ENCODE measurements at regions not wholly inside any gene's neighbourhood (a gene's known extent, or its start where the extent isn't known, plus 50 kb on each side); places are given as distances from the start of the nearest gene placed in this dataset.

DNA sequence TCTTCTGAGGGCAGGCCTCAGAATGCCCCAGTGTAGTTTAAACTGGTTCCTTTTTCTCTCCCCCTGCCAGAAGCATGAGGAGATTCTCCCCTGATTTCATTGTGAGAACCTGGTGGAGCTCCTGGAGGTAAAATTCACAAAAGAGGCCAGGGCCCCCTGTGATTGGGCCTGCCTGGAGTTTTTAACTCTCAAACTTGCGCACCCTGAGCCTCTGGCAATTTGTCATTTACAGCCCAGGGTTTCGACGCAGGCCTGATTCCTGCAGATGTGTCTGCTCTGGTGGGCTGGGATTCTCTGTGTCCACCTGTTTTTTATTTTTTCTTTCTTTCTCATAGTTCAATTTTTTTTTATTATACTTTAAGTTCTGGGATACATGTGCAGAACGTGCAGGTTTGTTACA lies 157.9 kb downstream of the ASB1 start:
- no peak for DNase-seq

DNA sequence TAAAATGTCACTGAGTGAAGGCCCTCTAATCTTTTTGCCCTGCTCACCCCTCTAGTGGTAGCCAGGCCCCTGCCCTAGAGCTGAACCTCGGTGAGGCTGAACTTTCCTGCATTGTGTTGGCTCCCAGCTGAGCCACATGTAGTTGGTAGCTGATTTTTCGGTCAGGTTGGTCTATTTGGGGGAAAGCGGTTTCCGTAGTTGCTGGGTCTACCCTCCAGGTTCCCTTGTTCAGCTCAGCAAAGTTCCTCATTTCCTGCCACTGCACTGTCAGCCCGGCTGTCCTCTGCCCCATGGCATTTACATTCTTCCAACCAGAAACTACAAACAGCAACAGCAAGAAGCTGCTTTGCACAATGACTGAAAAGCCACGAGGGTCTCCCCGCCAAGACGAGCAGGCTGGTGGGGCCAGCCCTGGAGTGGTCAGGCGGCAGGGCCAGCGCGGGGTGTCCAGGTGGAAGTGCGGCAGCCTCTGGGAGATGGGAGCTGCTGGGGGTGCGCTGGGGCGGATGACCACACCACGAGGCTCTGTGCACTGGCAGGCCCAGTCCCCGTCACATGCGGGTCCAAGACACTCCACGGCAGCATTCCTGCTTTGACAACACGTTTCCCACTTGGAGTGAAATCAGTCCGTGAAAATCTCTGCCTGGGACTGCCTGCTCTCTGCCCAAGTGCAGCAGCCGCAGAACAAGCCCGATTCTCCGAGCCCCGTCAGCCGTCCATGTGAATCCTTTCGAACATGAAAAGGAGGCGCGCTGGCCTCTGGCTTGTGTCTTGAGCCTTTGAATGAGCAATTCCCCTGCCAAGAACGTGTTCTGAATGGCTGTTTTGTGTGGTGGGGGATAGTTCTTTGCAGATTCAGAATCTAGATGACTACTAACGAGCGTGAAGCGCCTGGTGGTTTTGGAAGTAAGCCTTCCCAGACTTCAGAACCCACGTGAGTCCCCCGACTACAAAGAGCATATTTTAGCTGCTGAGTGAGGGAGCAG lies 159.4 kb downstream of the ASB1 start:
- DNase-seq: no peak

DNA sequence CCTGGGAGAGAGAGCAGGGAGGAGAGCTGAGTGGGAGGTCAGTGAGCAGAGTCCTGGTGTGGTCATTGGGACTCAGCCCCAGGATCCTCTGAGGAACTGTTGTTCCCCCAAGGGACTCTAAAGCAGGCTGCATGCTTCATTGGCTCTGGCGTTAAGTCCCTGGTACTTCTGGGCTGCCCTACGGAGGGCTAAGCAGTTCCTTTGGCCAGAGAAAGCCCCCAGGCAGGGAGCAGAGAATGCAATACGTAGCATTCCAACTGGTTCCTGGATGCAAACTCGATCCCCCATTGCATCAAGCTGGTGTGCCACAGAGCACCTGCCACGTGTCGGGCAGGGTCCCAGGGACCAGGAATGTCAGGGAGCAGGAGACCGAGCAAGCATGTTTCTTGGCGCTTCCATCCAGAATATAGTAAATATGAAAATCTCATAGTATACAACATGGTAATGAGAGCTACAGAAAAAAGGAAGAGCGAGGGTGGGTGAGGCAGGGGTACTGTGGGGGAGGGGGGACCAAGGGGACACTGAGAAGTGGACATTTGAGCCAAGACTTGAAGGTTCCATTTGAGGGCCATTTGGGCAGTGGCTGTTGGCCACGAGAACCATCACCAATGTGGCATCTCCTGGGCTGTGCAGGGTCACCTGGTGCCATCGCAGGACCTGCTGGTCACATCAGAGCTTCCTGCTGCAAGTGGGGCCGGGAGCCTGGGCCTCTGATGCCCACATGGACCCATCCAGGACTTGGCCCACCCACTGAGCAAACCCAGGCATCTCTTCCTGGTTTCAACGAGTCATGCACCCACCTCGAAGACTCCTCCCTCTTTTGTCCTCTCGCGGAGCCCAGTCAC lies 160.4 kb downstream of the ASB1 start:
- DNase-seq: no peak

DNA sequence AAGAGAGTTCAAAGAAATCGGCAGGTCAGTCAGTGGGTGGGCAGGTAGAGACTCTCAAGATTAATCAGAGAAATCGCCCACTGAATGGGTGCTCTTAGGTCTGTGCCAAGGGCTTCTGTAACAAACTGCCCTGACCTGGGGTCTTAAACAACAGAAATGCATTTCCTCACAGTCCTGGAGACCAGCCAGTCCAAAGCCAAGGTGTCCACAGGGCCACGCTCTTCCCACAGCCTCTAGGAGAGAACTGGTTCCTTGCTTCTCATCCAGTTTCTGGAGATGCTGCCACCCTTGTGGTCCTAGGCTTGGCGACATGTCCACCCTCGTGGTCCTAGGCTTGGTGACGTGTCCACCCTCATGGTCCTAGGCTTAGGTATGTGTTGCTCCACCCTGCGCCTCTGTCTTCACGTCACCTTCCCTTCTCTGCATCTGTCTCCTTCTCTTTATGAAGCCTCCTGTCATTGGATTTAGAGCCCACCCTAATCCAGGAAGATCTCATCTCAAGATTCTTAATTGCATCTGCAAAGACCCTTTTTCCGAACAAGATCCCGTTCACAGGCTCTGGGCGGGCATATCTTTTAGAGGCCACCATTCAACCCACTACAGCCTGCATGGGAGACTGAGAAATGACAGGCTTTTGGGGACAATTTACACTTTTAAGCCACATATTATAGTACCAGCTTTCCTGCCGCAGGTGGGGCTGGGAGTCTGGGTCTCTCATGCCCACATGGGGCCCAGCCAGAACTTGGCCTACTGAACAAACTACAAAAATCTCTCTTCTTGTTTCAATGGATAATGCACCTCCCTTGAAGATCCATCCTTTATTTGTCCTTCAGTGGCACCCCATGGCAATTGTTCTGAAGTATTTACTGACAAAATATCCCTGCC lies 161.3 kb downstream of the ASB1 start:
- no peak for DNase-seq

DNA sequence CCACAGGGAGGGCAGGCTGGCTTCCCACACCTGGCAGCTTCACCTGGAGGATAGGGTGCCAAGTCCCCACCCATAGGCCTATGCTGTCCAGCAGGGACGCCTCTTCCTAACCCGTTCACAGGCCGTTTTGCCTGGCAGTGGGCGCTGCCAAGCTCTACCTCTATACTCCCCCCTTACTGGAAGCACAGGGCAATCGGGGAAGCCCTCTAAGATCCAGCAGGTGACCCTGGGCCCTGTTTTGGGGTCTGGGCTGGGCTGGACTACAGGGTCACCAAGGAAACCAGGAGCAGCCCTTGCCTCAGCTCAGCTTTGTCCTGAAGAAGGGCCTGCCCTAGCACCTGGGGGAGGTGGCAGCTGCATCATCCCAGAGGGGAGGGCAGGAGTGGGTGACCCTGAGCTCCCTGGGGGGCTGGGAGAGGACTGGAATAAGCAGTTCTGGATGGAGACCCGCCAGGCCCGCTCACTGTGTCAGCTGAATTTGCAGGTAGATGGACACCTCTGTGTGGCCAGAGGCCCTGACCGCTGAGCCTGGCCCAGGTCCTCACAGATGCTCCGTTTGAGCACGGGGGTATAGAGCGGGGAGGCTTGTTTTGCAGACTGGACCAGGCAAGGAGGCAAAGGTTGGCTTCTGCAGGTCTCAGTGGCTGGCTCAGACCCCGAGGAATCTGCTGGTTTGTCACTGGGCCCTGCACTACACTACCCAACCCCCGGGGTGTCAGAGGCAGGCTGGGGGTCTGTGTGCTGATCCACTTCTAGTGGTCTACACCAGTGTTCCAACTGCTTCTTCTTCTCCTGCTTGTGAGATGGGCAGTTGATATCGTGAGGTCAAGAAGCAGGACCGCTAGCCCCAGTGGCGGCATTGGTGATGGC lies 163.1 kb downstream of the ASB1 start:
- DNase-seq: no peak

DNA sequence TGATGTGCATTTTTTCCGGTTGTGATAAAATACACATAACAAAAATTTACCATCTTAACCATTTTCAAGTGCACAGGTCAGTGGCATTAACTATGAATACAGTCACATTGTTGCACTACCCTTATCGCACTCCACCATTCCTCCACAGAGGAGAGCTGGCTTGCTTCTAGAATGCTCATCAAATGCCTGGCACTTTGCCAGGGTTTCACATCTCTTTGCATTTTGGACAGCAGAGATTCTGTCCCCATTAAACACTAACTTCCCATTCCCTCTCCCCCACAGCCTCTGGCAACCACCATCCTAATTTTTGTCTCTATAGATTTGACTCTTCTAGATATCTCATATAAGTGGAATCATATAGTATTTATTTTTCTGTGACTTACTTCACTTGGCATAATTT lies 165.0 kb downstream of the ASB1 start:
- no peak for DNase-seq

DNA sequence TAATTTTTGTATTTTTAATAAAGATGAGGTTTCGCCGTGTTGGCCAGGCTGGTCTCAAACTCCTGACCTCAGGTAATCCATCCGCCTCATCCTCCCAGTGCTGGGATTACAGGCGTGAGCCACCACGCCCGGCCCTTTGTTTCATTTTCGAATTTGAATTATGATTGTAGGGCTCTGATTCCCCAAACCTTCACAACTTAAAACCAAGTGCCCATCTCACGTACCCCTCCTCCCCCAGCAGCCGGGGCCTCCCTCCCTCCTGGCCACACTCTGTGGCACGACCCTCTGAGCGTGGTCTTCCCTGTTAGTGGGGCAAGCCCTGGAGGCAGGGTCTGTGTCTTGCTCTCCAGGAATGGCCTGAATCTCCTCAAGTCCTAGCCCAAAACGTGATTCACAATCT lies 166.5 kb downstream of the ASB1 start:
- no peak for DNase-seq

DNA sequence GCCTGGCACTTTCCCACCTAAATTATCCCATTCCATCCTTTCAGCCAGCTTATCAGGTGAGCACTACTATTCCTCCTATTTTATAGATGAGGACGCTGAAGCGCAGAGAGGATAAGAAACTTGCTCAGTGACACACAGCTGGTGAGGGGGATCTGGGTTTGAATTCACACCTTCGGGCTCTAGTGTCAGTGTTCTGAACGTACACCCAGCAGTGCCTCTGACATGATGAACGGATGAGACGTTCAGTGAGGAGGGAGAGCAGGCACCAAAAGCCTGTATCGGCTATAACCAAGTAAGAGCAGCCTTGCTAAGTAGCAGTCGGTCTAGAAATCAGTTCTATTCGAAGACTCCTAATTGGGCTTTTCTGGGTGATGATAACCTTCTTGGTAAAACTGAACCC lies 167.0 kb downstream of the ASB1 start:
- no peak for DNase-seq

DNA sequence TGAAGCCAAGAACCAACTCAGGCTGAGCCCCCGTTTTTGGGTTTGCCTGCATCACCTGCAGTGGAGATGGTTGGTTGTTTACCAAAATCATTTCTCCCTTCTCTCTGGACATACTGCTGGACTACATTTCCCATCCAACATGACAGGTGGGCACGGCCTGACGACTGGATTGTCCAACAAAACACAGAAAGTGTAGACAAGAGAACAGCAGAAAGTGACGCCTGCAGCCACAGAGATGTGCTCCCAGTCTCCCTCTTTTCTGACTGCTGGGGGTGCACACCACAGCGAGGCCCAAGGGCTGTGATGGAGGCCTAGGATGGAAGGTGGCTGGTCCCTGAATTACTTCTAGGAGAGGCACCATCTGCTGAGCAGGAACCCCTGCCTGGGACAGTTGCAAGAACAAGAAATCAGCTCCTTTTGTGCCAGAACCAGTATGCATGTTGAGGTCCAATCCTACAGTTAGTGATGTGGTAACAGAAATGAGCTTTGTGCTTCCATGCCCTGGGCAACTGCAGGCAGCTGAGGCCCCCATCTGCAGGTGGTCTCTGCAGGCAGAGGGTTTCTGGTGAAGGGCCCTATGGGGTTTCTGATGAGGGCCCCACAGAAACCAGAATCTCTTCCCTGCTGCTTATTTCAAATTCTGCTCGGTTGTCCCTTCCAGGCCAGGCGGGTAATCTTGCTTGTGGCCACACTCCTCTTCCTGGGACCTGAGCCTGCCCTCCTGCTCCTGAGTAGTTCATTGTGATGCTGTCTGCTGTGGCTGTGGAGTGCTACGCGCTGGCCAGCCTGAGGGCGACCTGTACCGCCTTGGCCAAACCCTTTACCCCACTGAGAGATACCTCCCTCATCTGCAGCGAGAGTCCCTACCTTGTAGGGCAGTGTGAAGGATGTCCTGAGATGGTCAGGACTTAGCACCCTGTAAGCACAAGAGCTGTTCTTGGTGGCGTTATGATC lies 168.3 kb downstream of the ASB1 start:
- no peak for DNase-seq

DNA sequence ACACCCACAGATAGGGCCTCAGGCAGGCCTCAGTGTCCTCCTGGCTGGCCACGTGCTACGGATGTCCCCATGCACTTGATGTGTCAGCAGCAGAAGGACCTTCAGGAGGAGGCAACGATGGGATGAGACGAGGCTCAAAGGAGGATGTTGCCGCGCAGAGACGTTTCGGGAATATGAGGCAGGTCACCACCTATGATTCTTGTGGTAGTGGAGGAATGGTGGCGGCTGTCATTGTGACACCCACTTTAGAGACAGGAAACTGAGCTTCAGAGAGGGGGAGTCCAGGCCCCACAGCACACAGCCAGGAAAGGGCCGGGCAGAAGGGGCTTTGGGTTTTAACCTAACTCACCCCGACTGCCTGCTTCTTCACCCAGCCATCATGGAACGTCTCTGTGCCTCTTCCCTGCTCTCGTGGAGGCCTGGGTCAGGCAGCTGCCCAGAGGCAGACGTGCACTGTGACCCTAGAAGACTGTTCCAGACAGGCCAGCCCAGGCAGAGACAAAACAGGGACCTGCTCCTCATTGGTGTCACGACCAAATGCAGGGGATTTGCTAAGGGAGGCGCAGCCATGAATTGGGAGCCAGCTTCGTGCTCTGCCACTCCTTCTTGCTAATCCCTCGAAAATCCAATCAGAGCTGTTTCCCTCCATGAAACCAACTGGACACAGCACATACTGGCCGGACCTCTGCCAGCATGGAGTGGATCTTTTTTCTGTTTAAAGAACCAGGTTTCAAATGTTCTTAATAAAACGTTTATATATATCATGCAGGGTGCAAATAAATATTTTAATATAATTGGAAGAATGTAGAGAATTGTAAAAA lies 169.2 kb downstream of the ASB1 start:
- DNase-seq: no peak

DNA sequence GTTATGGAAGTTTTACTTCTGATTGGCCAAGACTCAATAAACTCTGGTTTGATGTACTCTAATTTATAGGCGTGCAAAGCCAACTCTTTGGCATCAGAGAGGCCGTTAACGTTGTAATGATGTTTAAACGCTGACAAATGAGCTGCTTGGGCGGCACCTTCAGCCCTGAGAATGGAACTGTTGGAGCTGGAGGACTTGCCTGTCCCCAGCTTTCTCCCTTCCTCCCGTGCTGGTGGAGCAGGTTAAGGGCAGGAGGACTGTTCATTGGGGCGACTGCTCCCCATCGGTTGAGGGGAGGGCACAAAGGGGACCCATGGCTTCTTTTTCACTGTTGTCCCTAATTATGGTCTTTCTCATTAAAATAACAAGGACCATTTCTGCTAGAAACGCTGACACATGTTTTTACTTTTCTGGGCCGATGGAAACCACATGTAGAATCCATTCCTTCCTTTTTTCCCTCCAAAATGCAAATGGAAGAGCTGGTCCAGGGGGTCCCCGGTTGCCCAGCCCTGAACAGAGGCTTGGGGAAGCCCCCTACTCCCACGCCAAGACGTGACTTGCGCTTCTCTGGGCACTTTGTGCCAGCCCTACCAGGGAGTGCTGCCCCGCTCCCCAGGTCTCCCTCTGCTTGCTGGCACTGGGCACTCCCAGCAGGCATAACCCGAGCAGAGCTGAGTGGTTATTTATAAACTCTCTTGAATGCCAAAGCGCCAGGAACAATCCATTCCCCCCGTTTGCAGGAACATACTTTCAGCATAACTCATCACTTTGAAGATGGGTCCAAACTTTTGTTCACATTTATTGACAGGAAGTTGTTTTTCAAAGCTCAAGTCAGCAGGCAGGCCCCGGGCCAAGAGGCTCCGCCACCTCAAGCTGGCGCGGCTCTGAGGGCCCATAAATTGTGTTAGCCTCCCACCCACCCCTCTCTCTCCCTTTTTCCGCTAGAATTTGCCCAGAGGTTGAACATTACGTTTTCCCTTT lies 170.1 kb downstream of the ASB1 start:
- DNase-seq: no peak

DNA sequence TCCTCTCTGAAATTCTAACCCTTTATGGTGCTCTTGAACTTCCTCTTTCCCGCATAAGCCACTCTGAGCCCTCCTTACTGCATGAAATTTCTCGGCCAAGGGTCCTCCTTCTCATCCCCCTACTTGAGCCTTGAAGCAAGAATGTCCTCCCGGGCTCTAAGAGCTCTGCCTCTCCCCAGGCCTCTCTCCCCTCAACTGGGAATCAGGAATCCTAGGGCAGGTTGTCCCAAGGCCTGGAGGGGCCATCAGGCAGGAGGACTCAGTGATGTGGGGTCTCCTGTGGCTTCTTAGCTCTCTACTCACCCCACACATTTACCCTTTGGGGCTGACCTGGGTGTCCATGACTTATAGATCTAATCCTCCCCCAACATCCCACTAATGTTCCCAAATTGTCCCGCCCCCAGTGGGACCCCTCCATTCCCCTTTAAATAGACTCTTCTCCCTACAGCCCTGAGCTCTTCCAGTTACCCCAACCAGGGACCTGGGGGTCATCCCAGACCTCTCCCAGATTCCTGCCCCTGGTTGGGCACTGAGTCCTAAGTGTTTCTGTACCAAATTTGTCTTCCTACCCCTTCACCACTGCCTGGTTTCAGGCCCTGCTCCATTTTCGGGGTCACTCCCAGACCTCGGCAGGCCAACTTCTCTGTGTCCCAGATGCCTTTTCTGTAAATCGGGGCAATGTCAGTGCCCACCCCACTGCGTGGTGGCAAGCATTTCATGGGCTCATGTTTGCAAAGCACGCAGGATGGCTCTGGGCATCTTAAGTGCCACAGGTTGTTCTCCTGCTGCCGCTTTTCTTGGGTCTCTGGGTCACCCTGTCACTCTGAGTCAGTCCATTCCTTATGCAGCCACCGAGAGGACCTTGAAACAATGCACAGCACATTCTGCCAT lies 171.2 kb downstream of the ASB1 start:
- DNase-seq: no peak

DNA sequence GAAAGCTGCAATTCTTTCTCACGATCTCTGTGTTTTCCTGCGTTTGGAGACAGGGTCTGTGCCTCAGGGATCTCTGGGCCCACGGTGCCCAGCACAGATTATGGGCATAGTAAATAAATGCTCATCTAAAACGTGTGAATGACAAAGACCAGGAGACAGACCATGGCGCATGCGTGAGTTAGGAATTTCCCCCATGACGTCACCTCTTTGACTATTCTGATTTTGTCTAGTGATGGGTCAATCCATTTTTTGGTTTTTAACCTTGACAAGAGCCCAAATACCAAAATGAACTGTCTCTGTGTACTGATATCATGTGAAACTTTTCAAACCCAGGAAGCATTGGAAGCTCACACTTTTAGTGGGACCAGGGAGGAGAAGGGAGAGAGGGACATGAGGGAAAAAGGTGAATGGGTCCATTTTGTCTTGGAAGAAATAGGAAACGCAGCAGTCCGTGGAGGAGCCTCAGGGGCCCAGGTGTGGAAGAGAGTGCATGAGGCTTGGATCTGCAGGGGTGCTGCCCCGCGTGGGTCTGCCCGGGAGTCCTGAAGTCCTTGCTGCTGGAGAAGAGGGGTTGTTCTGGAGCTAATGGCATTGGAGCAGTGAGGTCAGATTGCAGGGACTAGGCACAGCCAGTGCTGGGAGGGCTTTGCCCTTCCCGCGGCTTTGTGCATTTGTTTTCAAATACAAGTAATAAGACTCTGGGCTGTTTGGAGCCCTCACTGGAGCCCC lies 172.2 kb downstream of the ASB1 start:
- no peak for DNase-seq

DNA sequence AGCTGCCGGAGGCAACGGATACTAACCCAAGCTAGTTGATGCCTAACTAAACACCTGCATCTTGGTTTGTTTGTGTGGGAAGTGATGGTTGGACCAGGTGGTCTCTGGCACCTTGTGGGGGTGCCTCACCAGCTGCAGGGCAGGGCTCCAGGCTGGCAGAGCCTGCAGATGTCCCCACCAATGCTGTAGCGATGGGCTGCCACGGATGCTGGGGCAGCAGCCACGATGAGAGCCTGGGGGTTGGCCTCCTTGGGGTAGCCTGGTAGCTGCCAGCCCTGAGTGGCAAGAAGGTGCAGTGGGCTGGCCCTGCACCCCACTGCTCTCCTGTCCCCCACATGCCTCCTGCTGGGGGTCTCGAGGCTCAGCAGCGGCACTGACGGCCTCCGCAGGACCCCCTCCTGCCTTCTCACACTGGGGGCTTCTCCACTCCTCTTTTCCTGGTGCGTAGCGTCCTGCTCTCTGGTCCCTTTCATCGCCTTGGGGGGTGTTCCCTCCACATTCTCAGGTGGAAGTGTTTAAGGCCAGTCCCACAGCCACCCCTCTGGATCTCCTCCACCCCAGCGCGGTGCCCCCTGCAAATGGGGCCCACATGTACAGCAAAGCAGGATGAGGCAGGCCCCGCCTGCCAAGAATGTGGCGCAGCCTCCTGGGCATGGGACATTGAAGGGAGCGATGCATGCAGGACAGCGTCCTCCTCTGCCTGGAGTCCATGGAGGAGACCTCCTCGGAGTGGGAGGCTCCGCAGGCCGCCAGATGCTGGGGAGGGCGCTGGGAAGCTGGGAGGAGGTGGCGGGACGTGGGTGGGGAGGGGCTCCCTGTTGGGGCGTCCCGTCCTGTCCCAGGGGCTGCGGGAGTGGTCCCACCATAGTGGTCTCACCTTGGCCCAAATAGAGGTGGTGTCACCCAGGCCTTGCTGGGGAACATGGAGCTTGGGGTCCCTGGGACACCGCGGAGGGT lies 173.1 kb downstream of the ASB1 start:
- DNase-seq: no peak
